Testis (tissue), 2 donors: ENCODE measurements at regions not wholly inside any gene's neighbourhood (a gene's known extent, or its start where the extent isn't known, plus 50 kb on each side); places are given as distances from the start of the nearest gene placed in this dataset.

ENCODE experiments used
- DNase-seq: peaks from one replicate; pipeline ENCODE4 v3.0.0-alpha.2; 2019
- H3K27ac ChIP-seq, 2 donors: fragments of 200-600 bp; sonication (generic); one replicate each; pipeline ENCODE4 v1.5.1; 2019
- H3K27me3 ChIP-seq: fragments of 200-600 bp; sonication (generic); one replicate; pipeline ENCODE4 v1.5.1; 2019
- H3K36me3 ChIP-seq: fragments of 200-600 bp; sonication (generic); one replicate; pipeline ENCODE4 v1.5.1; 2017; ENCODE audit warnings: low read depth; ENCODE audit errors: missing control alignments
- H3K4me1 ChIP-seq: fragments of 200-600 bp; sonication (generic); one replicate; pipeline ENCODE4 v1.5.1; 2019
- H3K4me3 ChIP-seq, 2 donors: fragments of 200-600 bp; sonication (generic); one replicate each; pipeline ENCODE4 v1.5.1; 2017 to 2019
- H3K9me3 ChIP-seq: fragments of 200-600 bp; sonication (generic); one replicate; pipeline ENCODE4 v1.5.1; 2017
- CTCF ChIP-seq, 3 experiments: fragments of 450-650 bp in 2 of 3; fragments of 200-600 bp in 1 of 3; sonication (generic) in 1 of 3; IDR thresholded peaks; one replicate each; pipeline ENCODE4 v1.5.1; 2016 to 2019; ENCODE audit warnings: antibody characterized with exemption in 3 of 3, mild to moderate bottlenecking in 2 of 3, moderate library complexity in 1 of 3
- POLR2A ChIP-seq: fragments of 450-650 bp; IDR thresholded peaks from one replicate; pipeline ENCODE4 v1.6.1; 2017; ENCODE audit warnings: antibody characterized with exemption, mild to moderate bottlenecking, moderate library complexity
- WGBS, 2 donors: methylation state at CpG; one replicate each; pipeline ENCODE4 v1.1.5; 2018; 5-methylcytosine and 5-hydroxymethylcytosine counted together
- intact Hi-C: fragments of 100-400 bp; cut with DNase I; formaldehyde crosslinking; loops from one replicate; pipeline ENCODE4 v1.15.1; 2023; ENCODE audit warnings: low total_unique reads

- Histone ChIP-seq H3K36me3 (no peaks in the 10 kb centered on the region), H3K27ac (no peak overlapping the region), H3K4me1 (no peaks in the 10 kb centered on the region), H3K4me3 (no peak overlapping the region), H3K9me3 (no peaks in the 10 kb centered on the region), H3K27me3 (no peaks in the 10 kb centered on the region)
- intact Hi-C loops = no loop called here
- 82 to 88% methylated on average over 4 of the region's 4 CpGs for WGBS, 2 donors
- no peak for DNase-seq
- TF ChIP-seq POLR2A = no peak
- TF ChIP-seq CTCF (IDR thresholded peaks at IDR 0.05) = no peak
These were observed 465.6 kb downstream of the FOXG1 start for GRCh38 chr14:29232153-29232552.

- Histone ChIP-seq H3K9me3 (no peaks in the 10 kb centered on the region), H3K27me3 (no peaks in the 10 kb centered on the region), H3K4me3 (no peak overlapping the region), H3K4me1 (no peaks in the 10 kb centered on the region), H3K27ac (no peak overlapping the region), H3K36me3 (no peaks in the 10 kb centered on the region)
- intact Hi-C loops = no loop called here
- DNase-seq = no peak
- TF ChIP-seq POLR2A = no peak
- TF ChIP-seq CTCF (IDR thresholded peaks at IDR 0.05) = no peak
These were observed 466.1 kb downstream of the FOXG1 start for GRCh38 chr14:29232711-29233110.

GRCh38 chr14:29233188-29233587 is 466.6 kb downstream of the FOXG1 start:
- Histone ChIP-seq H3K27me3 (no peaks in the 10 kb centered on the region), H3K36me3 (no peaks in the 10 kb centered on the region), H3K9me3 (no peaks in the 10 kb centered on the region), H3K27ac (no peak overlapping the region), H3K4me3 (no peak overlapping the region), H3K4me1 (no peaks in the 10 kb centered on the region)
- no peak for TF ChIP-seq CTCF (IDR thresholded peaks at IDR 0.05)
- TF ChIP-seq POLR2A = no peak
- DNase-seq = no peak
- intact Hi-C loops = no loop called here
- WGBS, 2 donors = 63 to 68% methylated on average over 4 of the region's 4 CpGs

GRCh38 chr14:29235991-29236390 is 469.4 kb downstream of the FOXG1 start:
- TF ChIP-seq POLR2A = no peak
- TF ChIP-seq CTCF (IDR thresholded peaks at IDR 0.05) = no peak
- no peak for DNase-seq
- Histone ChIP-seq H3K9me3 (no peaks in the 10 kb centered on the region), H3K27ac (no peak overlapping the region), H3K36me3 (no peaks in the 10 kb centered on the region), H3K4me1 (no peaks in the 10 kb centered on the region), H3K27me3 (no peaks in the 10 kb centered on the region), H3K4me3 (no peak overlapping the region)
- 88% methylated on average over 1 of the region's 1 CpG for WGBS, 2 donors
- intact Hi-C loops = no loop called here

GRCh38 chr14:29236401-29236800 is 469.8 kb downstream of the FOXG1 start:
- DNase-seq = no peak
- no peaks in the 10 kb centered on the region for H3K9me3 ChIP-seq
- H3K27ac ChIP-seq = no peak overlapping the region
- no peak overlapping the region for H3K4me3 ChIP-seq
- H3K4me1 ChIP-seq = no peaks in the 10 kb centered on the region
- H3K27me3 ChIP-seq = no peaks in the 10 kb centered on the region
- intact Hi-C loops = no loop called here
- H3K36me3 ChIP-seq = no peaks in the 10 kb centered on the region
- TF ChIP-seq POLR2A (no peak), CTCF (IDR thresholded peaks at IDR 0.05) (no peak)
